ENCODE measurements at regions not wholly inside any gene's neighbourhood (a gene's known extent, or its start where the extent isn't known, plus 50 kb on each side); places are given as distances from the start of the nearest gene placed in this dataset.

- DNase-seq (ENCODE audit: low spot score) = no peak
Measured at GRCh38 chr2:14684516-14684915, 52.0 kb downstream of the LRATD1 start.

GRCh38 chr2:14690926-14691325 lies 58.4 kb downstream of the LRATD1 start:
- DNase-seq (ENCODE audit: low spot score) = no peak

GRCh38 chr2:14693874-14694273 lies 61.4 kb downstream of the LRATD1 start:
- no peak for DNase-seq (ENCODE audit: low spot score)

- DNase-seq (ENCODE audit: low spot score) = no peak
Measured at GRCh38 chr2:14700753-14701152, 68.2 kb downstream of the LRATD1 start.

GRCh38 chr2:14702258-14702657 lies 69.7 kb downstream of the LRATD1 start:
- no peak for DNase-seq (ENCODE audit: low spot score)

- DNase-seq (ENCODE audit: low spot score) = no peak
Measured at GRCh38 chr2:14706201-14706600, 73.7 kb downstream of the LRATD1 start.

- DNase-seq (ENCODE audit: low spot score) = no peak
Measured at GRCh38 chr2:14712111-14712510, 79.6 kb downstream of the LRATD1 start.

- no peak for DNase-seq (ENCODE audit: low spot score)
Measured at GRCh38 chr2:14713248-14713647, 80.7 kb downstream of the LRATD1 start.

GRCh38 chr2:14715600-14715999 lies 83.1 kb downstream of the LRATD1 start:
- DNase-seq (ENCODE audit: low spot score) = no peak

- no peak for DNase-seq (ENCODE audit: low spot score)
Measured at GRCh38 chr2:14716319-14716718, 83.8 kb downstream of the LRATD1 start.

GRCh38 chr2:14717131-14717530 lies 84.6 kb downstream of the LRATD1 start:
- DNase-seq (ENCODE audit: low spot score) = no peak

- DNase-seq (ENCODE audit: low spot score) = no peak
Measured at GRCh38 chr2:14720319-14720718, 87.8 kb downstream of the LRATD1 start.

GRCh38 chr2:14720739-14721138 lies 88.2 kb downstream of the LRATD1 start:
- DNase-seq (ENCODE audit: low spot score) = no peak

- DNase-seq (ENCODE audit: low spot score) = no peak
Measured at GRCh38 chr2:14722904-14723570, 90.5 kb downstream of the LRATD1 start.

GRCh38 chr2:14723684-14724083 lies 91.2 kb downstream of the LRATD1 start:
- DNase-seq (ENCODE audit: low spot score) = no peak

- no peak for DNase-seq (ENCODE audit: low spot score)
Measured at GRCh38 chr2:14735696-14736095, 103.2 kb downstream of the LRATD1 start.

GRCh38 chr2:14737201-14737600 lies 104.7 kb downstream of the LRATD1 start:
- DNase-seq (ENCODE audit: low spot score) = no peak

- no peak for DNase-seq (ENCODE audit: low spot score)
Measured at GRCh38 chr2:14743861-14744260, 111.3 kb downstream of the LRATD1 start.

- no peak for DNase-seq (ENCODE audit: low spot score)
Measured at GRCh38 chr2:14745288-14746076, 113.0 kb downstream of the LRATD1 start.

- DNase-seq (ENCODE audit: low spot score) = no peak
Measured at GRCh38 chr2:14746133-14746532, 113.6 kb downstream of the LRATD1 start.

- DNase-seq (ENCODE audit: low spot score) = no peak
Measured at GRCh38 chr2:14747447-14747846, 114.9 kb downstream of the LRATD1 start.

GRCh38 chr2:14749884-14750283 lies 117.4 kb downstream of the LRATD1 start:
- DNase-seq (ENCODE audit: low spot score) = no peak

GRCh38 chr2:14750433-14750832 lies 117.9 kb downstream of the LRATD1 start:
- DNase-seq (ENCODE audit: low spot score) = no peak
